GM18907 (cell line): ENCODE measurements at regions not wholly inside any gene's neighbourhood (a gene's known extent, or its start where the extent isn't known, plus 50 kb on each side); places are given as distances from the start of the nearest gene placed in this dataset.

Experiments
- ATAC-seq: cut with Tn5 transposase; IDR thresholded peaks from one replicate; pipeline ENCODE4 v1.9.1; 2021; ENCODE audit warnings: mild to moderate bottlenecking, moderate library complexity; ENCODE audit not compliant: unreplicated experiment

DNA sequence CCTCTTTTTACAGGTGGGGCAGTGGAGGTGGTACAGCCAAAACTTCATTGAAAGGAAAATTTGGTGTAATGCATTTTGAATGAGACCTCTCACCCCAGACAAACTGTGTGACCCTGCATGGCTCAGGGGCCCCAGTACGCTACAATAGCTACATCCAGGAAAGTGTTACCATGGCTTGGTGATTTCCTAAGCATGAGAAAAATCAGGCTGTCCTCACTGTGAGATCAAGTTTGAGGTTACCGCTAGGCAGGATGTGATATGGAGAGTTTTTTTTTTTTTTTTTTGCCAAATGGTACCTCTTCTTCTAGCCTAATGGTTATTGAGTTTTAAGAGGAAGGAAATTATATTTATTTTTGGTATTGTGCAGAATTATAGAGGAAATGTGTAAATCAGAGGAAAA lies 305.3 kb downstream of the CD83 start:
- no peak for ATAC-seq

DNA sequence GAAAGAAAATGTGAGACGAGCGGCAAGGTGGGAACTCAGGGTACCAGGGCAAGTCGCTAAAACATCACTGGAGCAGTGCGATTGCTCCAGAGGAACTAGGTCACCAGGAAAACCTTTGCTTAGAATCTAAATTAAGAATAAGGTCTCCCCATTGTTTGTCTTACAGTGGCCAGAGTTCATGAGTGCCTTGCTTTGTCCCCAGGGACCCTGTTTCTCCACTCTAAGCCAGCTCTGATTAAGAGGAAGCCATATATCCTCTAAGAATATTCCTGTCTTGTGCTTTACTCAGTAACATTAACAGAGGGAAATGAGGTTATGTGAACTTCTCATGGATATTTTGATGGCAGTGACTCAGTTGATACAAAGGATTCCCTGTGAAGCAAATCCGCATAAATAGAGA lies 305.8 kb downstream of the CD83 start:
- no peak for ATAC-seq

- ATAC-seq = no peak
Measured at GRCh38 chr6:14423955-14424354, 306.4 kb downstream of the CD83 start.

- ATAC-seq = no peak
Measured at GRCh38 chr6:14425805-14426204, 308.2 kb downstream of the CD83 start.

DNA sequence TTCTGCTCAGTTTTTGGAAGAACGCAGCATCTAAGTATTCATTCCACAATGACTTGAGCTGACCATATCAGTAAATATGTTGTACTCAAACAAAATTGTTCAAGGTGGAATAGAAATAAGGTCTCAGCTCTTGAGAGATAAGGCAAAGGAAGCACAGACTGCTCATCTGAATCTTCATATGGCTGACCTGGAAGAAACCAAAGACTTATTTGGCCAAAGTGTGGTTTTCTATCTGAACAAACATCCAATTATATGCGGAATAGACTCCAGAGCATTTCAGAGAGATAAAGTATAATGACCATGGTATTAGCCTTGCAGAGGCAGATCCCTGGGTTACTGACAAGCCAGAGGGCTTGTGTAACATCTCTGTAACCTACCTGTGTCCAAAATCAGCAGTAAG lies 308.7 kb downstream of the CD83 start:
- ATAC-seq = no peak

DNA sequence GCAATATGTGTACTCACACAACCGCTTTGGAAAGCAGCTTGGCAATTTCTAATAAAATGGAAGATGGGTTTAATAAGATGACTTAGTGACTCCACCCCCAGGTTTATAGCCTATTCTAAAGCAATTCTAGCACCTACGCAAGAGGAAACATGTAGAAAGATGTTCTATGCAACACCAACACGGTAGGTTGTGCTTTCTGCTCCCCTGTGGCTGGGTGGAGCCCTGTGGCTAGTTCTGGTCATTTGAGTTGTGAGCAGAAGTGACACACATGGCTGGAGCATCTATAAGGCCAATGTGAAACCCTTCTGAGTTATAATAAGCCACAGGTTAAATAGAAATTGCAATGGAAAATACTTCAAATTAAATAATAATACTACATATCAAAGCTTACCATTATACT lies 310.7 kb downstream of the CD83 start:
- no peak for ATAC-seq

DNA sequence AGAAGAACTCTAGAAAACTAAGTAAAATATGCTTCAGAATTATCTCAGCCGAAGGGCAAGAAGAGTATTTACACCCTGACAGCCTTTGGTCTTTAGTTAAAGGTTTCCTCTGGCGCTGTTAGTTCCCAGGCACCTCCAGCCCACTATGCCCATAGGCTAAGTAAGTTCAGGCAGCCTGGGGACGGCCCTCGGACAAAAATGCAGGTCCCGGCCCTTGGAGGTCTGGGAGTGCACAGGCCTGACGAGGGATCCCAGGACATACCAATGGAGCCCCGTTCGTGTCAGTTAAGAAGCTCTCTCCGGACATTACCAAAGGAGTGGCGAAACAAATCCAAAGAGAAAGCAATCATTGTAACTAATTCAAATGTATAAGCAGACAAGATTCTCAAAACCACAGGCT lies 311.8 kb downstream of the CD83 start:
- ATAC-seq = no peak

DNA sequence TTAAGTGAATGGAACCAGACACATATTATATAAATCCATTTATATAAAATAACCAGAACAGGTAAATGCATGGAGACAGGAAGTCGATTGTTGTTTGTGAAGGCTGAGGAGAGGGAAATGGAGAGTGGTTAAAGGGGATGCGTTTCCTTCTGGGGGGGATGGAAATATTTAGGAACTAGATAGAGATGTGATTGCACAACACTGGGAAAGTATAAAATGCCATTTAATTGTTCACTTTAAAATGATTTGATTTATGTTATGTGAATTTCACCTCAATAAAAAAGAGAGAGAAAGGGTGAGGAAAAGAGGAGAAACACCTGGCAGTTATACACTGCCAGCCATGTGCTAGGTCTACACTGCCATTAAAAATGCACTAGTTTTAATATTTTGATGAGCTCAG lies 312.6 kb downstream of the CD83 start:
- ATAC-seq = no peak

GRCh38 chr6:14431385-14432330 lies 314.1 kb downstream of the CD83 start:
- ATAC-seq = no peak

DNA sequence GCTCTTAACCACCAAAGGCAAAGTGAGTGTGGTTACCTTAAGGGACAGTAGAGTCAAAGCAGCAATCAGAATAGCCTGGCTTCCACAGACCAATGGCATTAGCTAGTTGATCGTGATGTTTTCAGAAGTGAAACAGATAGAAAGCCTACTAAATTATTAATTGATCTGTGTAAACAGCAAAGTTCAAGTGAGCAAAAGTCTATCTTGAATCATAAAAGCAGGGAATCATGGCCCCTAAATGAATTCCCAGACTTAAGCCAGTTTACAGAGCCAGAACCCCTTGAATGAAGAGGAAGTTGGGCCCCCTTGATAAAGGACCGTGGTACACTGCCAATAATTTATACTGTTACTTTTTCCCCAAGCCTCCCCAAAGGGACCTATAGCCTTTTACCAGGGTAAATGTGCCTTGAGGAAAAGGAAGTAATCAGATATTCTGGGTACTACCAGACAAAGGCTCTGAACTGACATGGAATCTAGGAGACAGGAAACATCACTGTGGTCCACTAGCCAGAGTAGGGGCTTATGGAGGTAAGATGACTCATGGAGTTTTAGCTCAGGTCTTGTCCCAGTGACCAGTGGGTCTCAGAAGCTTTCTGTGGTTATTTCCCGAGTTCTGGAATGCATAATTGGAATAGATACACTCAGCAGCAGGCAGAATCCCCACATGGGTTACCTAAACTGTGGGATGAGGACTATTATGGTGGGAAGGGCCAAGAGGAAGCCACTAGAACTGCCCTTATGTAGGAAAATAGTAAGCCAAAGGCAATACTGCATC lies 317.5 kb downstream of the CD83 start:
- ATAC-seq = no peak

- no peak for ATAC-seq
Measured at GRCh38 chr6:14436592-14437132, 319.1 kb downstream of the CD83 start.

GRCh38 chr6:14439419-14439818 lies 321.8 kb downstream of the CD83 start:
- ATAC-seq = no peak

DNA sequence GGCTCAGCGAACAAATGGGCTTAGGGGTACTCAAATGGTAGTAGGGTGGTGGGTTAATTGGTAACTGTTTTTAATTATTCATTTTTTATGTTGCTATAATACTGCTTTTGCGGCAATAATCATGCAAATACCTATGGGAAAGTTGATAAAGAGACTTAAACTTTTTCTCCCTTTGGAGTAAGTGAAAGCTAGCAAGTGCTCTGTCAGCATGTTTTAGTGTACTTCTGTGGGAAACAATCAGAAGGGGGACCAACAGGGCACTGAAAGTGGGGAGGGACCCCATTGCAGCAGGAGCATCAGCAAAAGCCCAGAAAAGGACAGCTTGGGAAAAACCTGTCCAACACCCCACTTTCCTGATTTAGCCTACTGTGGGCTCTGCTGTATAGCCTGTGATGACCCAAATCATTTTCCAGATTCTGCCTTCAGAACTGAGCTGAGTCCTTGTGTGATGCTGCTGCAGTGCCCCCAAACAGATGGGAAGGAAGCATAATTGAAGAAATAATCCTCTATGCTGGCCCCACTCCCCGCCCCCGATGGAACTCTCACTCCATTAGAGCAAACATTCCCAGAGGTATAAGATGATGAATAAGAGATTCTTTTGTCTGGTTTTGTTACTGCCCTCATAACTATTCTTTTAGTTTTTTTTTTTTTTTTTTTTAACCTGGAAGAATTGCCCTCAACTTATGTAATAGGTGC lies 322.8 kb downstream of the CD83 start:
- ATAC-seq = no peak

GRCh38 chr6:14440940-14441781 lies 323.6 kb downstream of the CD83 start:
- ATAC-seq = no peak

DNA sequence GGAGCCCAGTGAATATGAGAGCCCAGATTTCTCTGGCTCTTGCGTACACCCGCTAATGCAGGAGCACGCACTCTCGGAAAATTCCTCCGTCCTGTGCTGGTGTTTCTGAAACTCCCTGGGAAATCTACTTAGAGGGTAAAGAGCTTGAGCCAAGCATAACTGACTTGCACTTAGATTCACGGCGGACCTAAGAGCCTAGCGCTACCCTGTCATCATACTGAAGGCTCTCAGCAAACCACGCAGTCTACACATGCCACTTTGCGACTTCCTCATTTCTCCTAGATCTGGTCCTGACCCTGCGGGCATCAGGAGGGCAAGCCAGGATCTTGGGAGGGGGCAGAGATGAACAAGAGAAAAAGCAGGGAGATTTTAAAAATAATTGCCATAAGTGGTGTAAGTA lies 324.7 kb downstream of the CD83 start:
- ATAC-seq = no peak

DNA sequence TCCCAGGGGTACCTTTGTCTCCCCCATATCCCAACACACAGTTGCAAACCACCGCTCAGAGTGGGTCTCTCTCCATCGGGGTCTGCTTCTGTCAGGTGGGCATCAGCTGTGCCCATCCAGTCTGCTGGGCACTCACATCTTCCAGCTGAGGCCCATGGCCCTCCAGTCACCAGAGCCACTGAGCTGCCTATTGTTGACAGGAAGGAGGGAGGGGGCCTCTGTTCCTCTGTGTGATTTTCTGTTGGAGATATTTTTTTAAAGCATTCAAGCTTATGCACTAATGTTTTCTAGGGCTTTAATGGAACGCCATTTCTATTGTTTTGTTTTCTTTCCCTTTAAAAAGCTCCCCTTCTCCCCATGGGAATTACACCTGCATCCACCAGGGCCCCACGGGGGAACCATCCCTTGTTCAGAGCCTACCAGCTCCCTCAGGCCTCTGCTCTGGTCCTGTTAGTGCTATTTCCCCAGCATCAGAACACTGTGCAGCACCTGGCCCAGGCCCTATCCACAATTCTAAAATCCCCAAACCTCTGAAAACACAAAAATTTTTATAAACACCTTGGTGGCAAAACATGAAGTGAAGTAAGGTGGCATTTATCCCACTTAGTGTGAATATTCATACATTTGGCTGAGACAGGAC lies 326.2 kb downstream of the CD83 start:
- no peak for ATAC-seq

- ATAC-seq = no peak
Measured at GRCh38 chr6:14444295-14444972, 326.9 kb downstream of the CD83 start.

DNA sequence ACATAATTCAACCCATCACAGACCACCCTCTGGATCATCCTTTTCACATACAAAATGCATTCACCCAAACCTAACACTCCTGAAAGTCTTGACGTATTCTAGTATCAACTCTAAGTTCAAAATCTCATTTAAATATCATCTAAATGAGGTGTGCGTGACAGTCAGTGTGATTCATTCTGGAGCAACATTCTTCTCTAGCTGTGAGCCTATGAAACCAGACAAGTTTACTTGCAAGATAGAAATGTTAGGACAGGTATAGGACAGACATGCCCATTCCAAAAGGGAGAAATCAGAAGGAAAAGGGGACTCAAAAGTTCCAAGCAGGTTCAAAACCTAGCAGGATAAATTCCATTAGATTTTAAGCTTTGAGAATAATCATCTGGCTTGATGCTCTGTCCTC lies 329.7 kb downstream of the CD83 start:
- no peak for ATAC-seq

- no peak for ATAC-seq
Measured at GRCh38 chr6:14448246-14448645, 330.7 kb downstream of the CD83 start.
